GM21576 (cell line): ENCODE measurements at regions not wholly inside any gene's neighbourhood (a gene's known extent, or its start where the extent isn't known, plus 50 kb on each side); places are given as distances from the start of the nearest gene placed in this dataset.
"Not testable (repeated sequence)": the region's sequence is repeated elsewhere in the genome, so short reads cannot be mapped to it uniquely, and the experiment has no call there.

Experiments
- ATAC-seq: cut with Tn5 transposase; IDR thresholded peaks from one replicate; pipeline ENCODE4 v1.9.1; 2021; ENCODE audit warnings: mild to moderate bottlenecking, moderate library complexity; ENCODE audit not compliant: unreplicated experiment

GRCh38 chr18:22503803-22504202, 86.1 kb upstream of the CTAGE1 start:
- no peak for ATAC-seq

GRCh38 chr18:22504251-22505030, 86.7 kb upstream of the CTAGE1 start:
- no peak for ATAC-seq

GRCh38 chr18:22505141-22505591, 87.5 kb upstream of the CTAGE1 start:
- no peak for ATAC-seq

- ATAC-seq, result no peak
These were observed 89.3 kb upstream of the CTAGE1 start for GRCh38 chr18:22507055-22507454.

GRCh38 chr18:22509423-22509822, 91.7 kb upstream of the CTAGE1 start:
- no peak for ATAC-seq

GRCh38 chr18:22510697-22511096, 93.0 kb upstream of the CTAGE1 start:
- no peak for ATAC-seq

- no peak for ATAC-seq
These were observed 96.2 kb upstream of the CTAGE1 start for GRCh38 chr18:22513721-22514481.

GRCh38 chr18:22514655-22515054, 96.9 kb upstream of the CTAGE1 start:
- ATAC-seq, result no peak

GRCh38 chr18:22515250-22515649, 97.5 kb upstream of the CTAGE1 start:
- ATAC-seq, result no peak

GRCh38 chr18:22517356-22517755, 99.6 kb upstream of the CTAGE1 start:
- ATAC-seq, result no peak

- ATAC-seq, result no peak
These were observed 103.5 kb upstream of the CTAGE1 start for GRCh38 chr18:22521026-22521707.

GRCh38 chr18:22523481-22523880, 105.8 kb upstream of the CTAGE1 start:
- no peak for ATAC-seq

- ATAC-seq, result no peak
These were observed 107.1 kb upstream of the CTAGE1 start for GRCh38 chr18:22524783-22525182.

- ATAC-seq, result no peak
These were observed 107.6 kb upstream of the CTAGE1 start for GRCh38 chr18:22525313-22525712.

GRCh38 chr18:22525883-22526282, 108.2 kb upstream of the CTAGE1 start:
- no peak for ATAC-seq

- ATAC-seq, result no peak
These were observed 110.6 kb upstream of the CTAGE1 start for GRCh38 chr18:22528291-22528690.

GRCh38 chr18:22534706-22535105, 117.0 kb upstream of the CTAGE1 start:
- not testable (repeated sequence) for ATAC-seq

- ATAC-seq, result no peak
These were observed 118.8 kb upstream of the CTAGE1 start for GRCh38 chr18:22536558-22536957.

GRCh38 chr18:22538426-22538825, 120.7 kb upstream of the CTAGE1 start:
- ATAC-seq, result no peak

GRCh38 chr18:22539051-22539765, 121.5 kb upstream of the CTAGE1 start:
- ATAC-seq, result no peak

GRCh38 chr18:22541232-22541631, 123.5 kb upstream of the CTAGE1 start:
- ATAC-seq, result no peak
